ENCODE measurements at regions not wholly inside any gene's neighbourhood (a gene's known extent, or its start where the extent isn't known, plus 50 kb on each side); places are given as distances from the start of the nearest gene placed in this dataset.

GRCh38 chr3:40737343-40737742 is 212.6 kb downstream of the ZNF621 start:
- TF ChIP-seq CTCF (IDR thresholded peaks at IDR 0.05 in 4 of 5, conservative IDR thresholded peaks at IDR 0.05 in 1 of 5): no peak
- no peak for TF ChIP-seq POLR2A (IDR thresholded peaks at IDR 0.05)
